SKM-1 treated with dmso at 0.1 percent for 144 hours (cell line): ENCODE measurements at regions not wholly inside any gene's neighbourhood (a gene's known extent, or its start where the extent isn't known, plus 50 kb on each side); places are given as distances from the start of the nearest gene placed in this dataset.

Experiments used
- DNase-seq: peaks from one replicate; lab custom pipeline; 2025; ENCODE audit not compliant: unreplicated experiment; lab: John Stamatoyannopoulos, UW

DNA sequence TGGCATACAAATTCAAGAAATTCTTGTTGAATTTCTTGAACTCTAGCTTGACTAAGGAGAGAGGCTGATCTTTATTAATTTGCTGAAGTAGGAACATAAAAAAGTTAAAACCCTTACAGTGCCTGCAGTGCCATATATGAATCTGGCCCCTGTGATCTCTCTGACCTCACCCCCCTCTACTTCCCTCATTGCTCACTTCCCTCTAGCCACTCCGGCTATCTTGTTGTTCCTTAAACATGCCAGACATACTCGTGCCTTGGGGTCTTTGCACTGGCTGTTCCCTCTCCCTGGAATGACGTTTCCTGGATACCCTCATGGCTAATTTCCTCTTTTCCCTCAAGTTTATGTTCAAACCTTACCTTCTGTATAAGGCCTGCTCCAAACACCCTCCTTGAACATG, 246.3 kb upstream of the SIX2 start:
- DNase-seq = peak; percentile 38

DNA sequence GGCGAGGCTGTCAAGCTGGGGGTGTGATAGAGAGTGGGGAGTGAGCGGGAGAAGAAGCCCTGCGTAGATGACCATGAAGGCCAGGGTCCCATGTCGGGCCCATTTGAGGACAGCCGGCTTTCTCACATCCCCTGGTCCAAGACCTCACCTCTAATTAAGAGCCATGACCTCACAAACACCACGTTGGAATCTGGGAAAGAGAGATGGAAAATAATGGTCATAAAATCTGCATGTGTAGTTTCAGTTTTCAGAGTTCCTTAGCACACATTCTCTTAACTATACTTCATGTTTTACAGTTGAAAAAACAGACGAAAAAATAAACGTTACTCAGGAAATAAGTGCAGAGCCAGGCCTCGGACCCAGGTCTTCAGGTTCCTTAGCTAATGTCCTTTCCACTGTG, 244.8 kb upstream of the SIX2 start:
- no peak for DNase-seq

- DNase-seq = no peak
These were observed 243.9 kb upstream of the SIX2 start for GRCh38 chr2:45253151-45253550.

DNA sequence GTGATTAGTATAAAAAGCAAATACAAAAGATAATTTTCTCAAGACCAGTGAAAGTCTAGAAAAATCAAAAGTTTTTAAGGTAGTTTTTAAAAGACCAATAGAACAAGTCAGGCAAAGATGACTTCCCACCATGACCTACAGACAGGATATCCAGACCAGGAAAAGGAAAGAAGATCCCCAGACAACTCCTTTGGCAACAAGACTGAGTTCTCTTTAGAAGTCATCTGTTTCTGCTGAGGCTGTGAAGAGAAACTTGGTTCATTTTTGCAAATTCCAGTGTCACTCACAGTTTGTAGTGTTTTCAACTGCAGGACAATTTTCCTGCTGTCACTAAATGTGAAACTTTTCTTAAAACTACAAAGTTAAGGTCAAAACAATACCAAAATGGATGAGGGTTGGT, 240.9 kb upstream of the SIX2 start:
- DNase-seq = no peak

DNA sequence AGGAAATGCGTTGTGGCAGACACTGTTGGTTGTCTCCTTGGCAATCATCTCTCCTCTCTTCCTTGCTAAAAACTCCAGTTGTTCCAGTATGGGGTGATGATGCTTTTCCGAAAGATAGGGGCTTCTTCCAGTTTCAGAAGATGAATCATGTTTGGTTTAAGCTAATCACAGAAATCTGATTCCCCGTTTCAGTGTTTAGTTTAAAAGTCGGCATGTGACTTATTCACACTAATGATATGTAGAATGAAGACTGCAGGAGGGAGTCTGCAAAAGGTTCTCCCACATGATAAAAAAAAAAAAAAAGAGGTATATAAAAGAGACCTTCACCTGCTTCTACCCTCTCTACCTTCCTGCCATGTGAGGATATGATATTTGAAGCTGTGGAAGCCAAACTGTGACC, 239.0 kb upstream of the SIX2 start:
- DNase-seq = no peak

GRCh38 chr2:45244928-45245327, 235.7 kb upstream of the SIX2 start:
- DNase-seq = no peak

DNA sequence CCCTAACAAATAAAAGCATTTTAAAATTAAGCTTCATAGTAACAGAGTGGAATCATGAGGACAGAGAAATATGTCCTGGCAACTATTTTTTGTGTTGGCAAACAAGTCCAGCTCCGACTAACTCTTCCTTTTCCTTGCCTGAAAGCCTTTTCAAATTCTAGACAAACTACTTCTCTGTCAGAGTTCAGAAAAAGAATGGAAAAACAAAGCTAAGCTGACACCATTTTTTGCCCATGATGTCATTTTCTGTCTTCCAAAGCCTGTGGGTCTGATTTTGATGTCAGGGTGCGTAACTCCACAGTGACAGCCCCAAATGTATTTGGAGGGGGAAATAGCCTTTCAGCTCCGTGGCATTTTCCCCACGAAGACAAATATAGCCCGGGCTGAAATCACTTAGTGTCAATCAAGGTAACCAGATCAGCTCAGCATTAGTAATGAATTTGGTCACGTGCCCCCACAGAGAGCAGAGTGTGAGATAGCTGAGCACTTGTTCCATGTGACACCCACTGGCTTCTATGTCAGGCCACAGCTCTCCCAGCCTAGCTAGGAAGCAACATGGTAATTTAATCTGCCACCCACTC, 233.0 kb upstream of the SIX2 start:
- no peak for DNase-seq

GRCh38 chr2:45241061-45241561, 231.9 kb upstream of the SIX2 start:
- no peak for DNase-seq

DNA sequence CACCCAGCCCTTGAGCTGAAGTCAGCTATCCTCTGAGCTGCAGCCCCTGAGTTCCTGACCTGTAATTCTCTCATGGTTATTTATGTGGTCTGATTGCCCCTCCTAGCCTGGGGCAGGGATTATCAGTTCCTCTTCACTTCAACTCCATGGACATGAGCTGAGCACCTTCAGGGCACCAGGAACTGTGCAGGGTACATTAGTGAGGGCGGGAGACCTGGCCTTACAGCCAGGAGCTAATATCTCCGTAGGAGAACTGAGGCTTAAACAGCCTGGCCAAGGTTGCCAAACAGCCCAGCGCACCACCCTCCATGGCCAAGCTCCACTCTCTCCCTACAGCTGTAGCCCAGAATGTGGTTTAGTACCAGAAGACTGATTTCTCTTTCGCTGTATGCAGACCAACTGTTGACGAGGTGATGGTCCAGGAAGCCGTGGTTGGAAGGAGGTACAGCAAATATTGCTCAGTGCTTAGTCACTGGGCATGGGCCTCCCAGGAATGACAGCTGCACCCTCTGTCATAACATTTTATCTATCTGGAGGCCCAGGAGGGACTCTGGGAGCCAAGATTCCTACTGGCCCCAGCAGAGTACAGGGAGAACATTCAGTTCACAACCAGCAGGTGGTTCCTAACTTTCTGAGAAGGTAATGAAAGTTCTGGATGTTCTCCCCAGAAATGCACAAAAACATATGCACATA, 228.7 kb upstream of the SIX2 start:
- DNase-seq = no peak

DNA sequence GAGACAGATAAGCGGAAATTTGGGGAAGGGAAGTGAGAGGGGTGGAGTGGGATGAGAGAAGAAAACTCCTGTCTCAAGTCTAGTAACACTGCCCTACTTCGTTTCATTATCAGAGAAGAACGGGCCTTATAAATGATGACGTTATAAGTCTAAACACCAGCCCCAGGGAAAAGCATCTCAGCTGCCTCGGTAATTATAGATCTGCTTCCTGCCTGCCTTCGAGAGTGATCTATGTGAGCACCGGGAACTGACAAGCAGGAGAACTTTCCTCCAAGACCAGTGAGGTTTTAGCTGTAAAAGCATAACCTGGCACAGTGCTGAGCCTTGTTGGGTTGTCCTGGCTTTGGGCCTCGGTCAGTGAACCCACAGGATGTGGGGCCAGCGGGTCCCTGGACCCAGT, 227.9 kb upstream of the SIX2 start:
- DNase-seq = no peak

DNA sequence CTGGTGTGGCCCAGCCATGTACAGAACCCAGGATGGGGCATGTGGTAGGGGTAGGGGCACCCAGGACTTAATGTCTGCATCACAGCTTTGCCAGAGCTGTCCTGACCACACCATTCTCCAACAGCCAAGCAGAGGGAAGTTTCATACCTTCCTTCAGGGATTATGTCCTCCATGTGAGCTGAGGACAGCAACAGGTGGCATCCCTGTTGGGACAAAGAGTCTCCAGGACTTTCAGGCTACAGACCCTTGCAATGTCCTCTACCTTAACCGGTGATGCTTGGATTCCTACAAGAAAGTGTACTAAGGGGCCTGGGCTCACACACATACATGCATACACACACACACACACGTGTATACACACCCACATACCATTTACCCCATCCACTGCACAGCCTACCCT, 227.0 kb upstream of the SIX2 start:
- DNase-seq = no peak

- no peak for DNase-seq
These were observed 224.0 kb upstream of the SIX2 start for GRCh38 chr2:45233301-45233700.

- no peak for DNase-seq
These were observed 223.6 kb upstream of the SIX2 start for GRCh38 chr2:45232818-45233217.

DNA sequence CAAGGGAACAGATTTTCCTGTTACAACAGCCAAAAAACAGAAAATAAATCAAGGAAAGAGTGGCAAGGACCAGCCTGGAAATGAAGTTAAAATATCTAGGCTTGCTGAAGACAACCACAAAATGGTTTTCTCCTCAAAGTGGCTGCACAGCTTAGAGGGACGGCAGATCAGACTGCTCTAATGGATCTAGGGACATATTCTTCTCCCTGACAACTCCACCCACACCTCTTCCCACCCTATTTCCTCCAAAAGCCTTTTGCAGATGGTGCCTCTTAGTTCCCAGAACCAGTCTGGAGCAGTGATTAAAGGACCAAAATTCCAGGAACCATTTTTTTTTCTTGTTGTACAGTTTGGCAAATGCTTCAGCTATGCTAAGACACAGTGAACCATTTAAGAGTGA, 220.2 kb upstream of the SIX2 start:
- no peak for DNase-seq

GRCh38 chr2:45227347-45227746, 218.1 kb upstream of the SIX2 start:
- DNase-seq = no peak

DNA sequence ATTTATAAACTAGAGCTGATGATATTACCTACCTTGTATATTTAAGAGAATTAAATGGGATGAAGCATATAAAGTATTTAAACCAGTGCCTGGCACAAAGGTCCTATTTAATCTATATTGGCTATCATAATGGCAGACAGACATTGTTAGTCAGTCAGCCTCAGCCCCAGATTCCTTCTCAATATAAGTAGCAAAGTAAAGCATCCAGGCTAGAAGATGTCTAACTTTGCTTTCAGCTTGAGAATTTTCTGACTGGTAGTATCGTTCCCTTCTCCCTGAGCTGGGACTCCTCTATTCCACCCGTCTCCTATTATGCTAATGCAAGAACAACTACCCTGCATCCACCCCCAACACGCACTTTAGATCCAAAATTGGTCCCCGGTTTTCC, 215.7 kb upstream of the SIX2 start:
- DNase-seq = no peak

- DNase-seq = no peak
These were observed 215.2 kb upstream of the SIX2 start for GRCh38 chr2:45224321-45224992.

GRCh38 chr2:45223531-45223930, 214.3 kb upstream of the SIX2 start:
- DNase-seq = no peak

GRCh38 chr2:45220227-45220626, 211.0 kb upstream of the SIX2 start:
- no peak for DNase-seq

DNA sequence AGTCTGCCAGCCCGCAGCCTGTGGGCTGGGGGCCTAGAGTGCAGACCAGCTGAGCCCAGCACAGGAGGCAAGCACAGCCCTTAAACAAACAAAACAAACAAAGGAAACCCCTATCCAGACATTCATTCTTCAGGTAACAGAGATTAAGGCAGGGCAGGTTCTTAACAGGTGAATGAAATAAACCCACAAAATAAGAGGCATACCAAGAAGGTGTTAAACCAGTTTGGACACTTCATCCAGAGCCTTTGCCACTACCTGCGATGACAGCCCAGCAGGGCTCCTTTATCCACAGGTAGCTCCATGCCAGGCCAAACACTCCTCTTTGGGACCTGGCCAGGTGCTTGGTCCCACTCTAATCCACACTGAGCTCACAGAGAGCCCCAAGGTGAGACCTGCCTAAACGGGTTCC, 209.7 kb upstream of the SIX2 start:
- no peak for DNase-seq

DNA sequence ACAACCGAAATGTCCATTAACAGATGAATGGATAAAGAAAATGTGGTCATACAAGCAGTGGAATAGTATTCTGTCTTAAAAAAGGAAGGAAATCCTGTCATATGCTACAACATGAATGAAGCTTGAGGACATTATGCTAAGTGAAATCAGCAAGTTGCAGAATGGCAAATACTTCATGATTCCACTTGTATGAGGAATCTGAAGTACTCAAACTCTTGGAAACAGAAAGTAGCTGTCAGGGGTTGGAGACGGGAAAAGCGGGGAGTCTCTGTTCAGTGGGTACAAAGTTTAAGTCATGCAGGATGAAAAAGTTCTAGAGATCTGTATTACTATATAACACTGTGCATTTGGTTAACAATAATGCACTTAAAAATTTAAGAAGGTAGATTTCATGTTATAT, 209.0 kb upstream of the SIX2 start:
- DNase-seq = no peak

- no peak for DNase-seq
These were observed 206.9 kb upstream of the SIX2 start for GRCh38 chr2:45216118-45216517.
